ENCODE measurements at regions not wholly inside any gene's neighbourhood (a gene's known extent, or its start where the extent isn't known, plus 50 kb on each side); places are given as distances from the start of the nearest gene placed in this dataset.

DNA sequence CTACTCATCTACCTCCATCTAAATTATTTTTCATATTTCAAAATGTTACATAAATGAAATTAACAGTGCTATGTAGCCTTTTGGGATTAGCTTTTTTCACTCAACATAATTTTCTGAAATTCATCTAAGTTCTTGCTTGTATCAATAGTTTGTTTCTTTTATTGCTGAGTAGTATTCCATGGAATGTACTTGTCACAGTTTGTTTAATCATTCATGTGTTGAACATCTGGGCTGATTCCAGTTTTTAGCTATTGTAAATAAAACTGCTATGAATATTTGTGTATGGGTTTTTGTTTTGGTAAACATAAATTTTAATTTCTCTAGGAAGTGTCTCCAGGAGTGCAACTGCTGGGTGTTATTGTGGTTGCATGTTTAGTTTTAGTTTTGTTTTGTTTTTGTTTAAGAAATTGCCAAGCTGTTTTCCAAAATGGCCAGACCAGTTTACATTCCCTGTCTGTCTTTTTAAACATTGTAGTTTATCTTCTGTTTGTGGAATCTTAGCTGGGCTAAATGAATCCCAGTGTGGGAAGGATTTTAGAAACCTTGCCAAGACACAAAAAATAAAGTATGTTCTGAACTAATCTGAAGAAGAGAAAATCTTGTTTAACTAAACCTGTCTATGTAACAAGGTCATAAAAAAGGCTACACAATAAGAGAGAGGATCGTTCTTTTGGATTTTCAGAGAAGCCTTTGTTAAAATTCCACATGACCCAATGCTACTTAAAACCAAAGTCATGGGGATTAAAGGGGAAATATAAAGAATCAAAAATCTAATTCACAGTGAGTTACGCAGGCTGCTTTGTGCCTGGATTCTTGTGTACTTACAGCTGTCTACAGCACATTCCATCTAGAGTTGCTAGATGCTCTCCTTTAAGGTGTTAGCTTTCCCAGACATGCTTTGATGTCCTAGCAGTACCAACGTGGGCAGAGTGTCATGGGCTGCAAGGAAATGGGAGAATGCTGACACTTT is 129.2 kb upstream of the SUCLG2 start:
- ATAC-seq (no peak), DNase-seq (no peak)
- TF ChIP-seq, protein P1, sequence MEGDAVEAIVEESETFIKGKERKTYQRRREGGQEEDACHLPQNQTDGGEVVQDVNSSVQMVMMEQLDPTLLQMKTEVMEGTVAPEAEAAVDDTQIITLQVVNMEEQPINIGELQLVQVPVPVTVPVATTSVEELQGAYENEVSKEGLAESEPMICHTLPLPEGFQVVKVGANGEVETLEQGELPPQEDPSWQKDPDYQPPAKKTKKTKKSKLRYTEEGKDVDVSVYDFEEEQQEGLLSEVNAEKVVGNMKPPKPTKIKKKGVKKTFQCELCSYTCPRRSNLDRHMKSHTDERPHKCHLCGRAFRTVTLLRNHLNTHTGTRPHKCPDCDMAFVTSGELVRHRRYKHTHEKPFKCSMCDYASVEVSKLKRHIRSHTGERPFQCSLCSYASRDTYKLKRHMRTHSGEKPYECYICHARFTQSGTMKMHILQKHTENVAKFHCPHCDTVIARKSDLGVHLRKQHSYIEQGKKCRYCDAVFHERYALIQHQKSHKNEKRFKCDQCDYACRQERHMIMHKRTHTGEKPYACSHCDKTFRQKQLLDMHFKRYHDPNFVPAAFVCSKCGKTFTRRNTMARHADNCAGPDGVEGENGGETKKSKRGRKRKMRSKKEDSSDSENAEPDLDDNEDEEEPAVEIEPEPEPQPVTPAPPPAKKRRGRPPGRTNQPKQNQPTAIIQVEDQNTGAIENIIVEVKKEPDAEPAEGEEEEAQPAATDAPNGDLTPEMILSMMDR (IDR thresholded peaks at IDR 0.05): no peak
- intact Hi-C loops (cut with DNase I): loop anchor here in 1 of 2 donors (10.0 kb wide), 1 partner anchor 399 kb away; no protein-coding TSS in a partner anchor
- H3K27me3 ChIP-seq (ENCODE audit: insufficient read depth in 3 of 3, low read length in 2 of 3): no peaks in the 10 kb centered on the region
- H3K4me3 ChIP-seq: no peak overlapping the region
- WGBS, 3 donors: 31 to 37% (median 34%) methylated on average over 3 of the region's 3 CpGs
- H3K9me3 ChIP-seq: no peaks in the 10 kb centered on the region
- no peaks in the 10 kb centered on the region for H3K4me1 ChIP-seq
- no peaks in the 10 kb centered on the region for H3K36me3 ChIP-seq (ENCODE audit: insufficient read depth in 1 of 2, low read depth in 1 of 2)
- H3K27ac ChIP-seq: no peak overlapping the region

DNA sequence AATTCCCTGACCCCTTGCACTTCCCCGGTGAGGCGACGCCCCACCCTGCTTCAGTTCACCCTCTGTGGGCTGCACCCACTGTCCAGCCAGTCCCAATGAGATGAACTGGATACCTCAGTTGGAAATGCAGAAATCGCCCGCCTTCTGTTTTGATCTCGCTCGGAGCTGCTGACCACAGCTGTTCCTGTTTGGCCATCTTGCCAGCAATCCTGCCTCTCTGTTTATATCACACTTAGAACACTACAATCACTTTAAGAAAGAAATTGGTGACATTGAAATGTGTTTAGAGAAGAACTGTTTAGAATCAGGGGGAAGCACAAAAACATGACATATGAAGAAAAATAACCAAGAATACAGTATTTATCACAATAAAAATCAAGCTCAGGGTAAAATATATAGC is 127.5 kb upstream of the SUCLG2 start:
- WGBS, 3 donors: 59 to 82% (median 77%) methylated on average over 7 of the region's 7 CpGs
- no peak overlapping the region for H3K27ac ChIP-seq
- TF ChIP-seq, protein P1 (IDR thresholded peaks at IDR 0.05): no peak
- no peak overlapping the region for H3K4me3 ChIP-seq
- no peaks in the 10 kb centered on the region for H3K9me3 ChIP-seq
- H3K27me3 ChIP-seq (ENCODE audit: insufficient read depth in 3 of 3, low read length in 2 of 3): no peaks in the 10 kb centered on the region
- intact Hi-C loops (cut with DNase I): loop anchor here in 1 of 2 donors (10.0 kb wide), 1 partner anchor 397 kb away; no protein-coding TSS in a partner anchor
- H3K4me1 ChIP-seq: no peaks in the 10 kb centered on the region
- ATAC-seq (no peak), DNase-seq (no peak)
- no peaks in the 10 kb centered on the region for H3K36me3 ChIP-seq (ENCODE audit: insufficient read depth in 1 of 2, low read depth in 1 of 2)

DNA sequence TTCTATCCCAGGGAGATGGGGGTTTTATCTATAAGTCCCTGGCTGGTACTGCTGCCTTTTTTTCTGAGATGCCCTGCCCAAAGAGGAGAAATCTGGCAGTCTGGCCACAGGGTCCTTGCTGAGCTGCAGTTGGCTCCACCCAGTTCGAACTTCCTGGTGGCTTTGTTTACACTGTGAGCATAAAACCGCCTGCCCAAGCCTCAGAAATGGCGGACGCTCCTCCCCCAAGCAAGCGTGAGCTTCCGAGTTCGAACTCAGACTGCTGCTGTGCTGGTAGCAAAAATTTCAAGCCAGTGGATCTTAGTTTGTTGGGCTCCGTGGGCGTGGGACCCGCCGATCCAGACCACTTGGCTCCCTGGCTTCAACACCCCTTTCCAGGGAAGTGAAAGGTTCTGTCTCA is 126.8 kb upstream of the SUCLG2 start:
- WGBS, 3 donors: 92 to 96% (median 95%) methylated on average over 11 of the region's 11 CpGs
- TF ChIP-seq, protein P1 (IDR thresholded peaks at IDR 0.05): no peak
- intact Hi-C loops (cut with DNase I): loop anchor here in 1 of 2 donors (10.0 kb wide), 1 partner anchor 396 kb away; no protein-coding TSS in a partner anchor
- no peak overlapping the region for H3K4me3 ChIP-seq
- H3K27ac ChIP-seq: no peak overlapping the region
- H3K27me3 ChIP-seq (ENCODE audit: insufficient read depth in 3 of 3, low read length in 2 of 3): no peaks in the 10 kb centered on the region
- DNase-seq (no peak), ATAC-seq (no peak)
- H3K4me1 ChIP-seq: no peaks in the 10 kb centered on the region
- no peaks in the 10 kb centered on the region for H3K36me3 ChIP-seq (ENCODE audit: insufficient read depth in 1 of 2, low read depth in 1 of 2)
- H3K9me3 ChIP-seq: no peaks in the 10 kb centered on the region

DNA sequence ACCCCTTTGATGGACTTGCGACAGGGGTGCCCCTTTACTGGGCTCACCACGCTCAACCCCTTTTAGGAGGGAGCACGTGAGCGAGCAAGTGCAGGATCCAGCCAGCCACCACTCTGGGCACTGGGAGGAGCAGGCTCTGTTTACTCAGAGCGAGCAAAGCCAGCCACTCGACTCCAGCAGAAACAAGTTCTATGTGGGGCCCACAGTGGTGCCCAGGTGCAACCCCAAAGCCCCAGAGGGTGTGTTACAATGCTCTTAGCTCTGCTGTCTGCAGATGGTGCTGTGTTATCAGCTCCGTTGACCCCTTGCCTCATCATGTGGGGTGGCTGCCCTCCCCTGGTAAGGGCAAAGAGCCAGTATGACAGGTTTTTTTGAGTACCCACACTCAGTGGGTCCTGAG is 120.3 kb upstream of the SUCLG2 start:
- TF ChIP-seq, protein P1 (IDR thresholded peaks at IDR 0.05): no peak
- H3K27me3 ChIP-seq (ENCODE audit: insufficient read depth in 3 of 3, low read length in 2 of 3): no peaks in the 10 kb centered on the region
- no peak overlapping the region for H3K27ac ChIP-seq
- peaks cover 3% of the 10 kb centered on the region for H3K9me3 ChIP-seq
- ATAC-seq: no peak
- H3K4me3 ChIP-seq: no peak overlapping the region
- H3K36me3 ChIP-seq (ENCODE audit: insufficient read depth in 1 of 2, low read depth in 1 of 2): no peaks in the 10 kb centered on the region
- H3K4me1 ChIP-seq: no peaks in the 10 kb centered on the region
- no peak for DNase-seq
- WGBS, 3 donors: 86 to 90% (median 89%) methylated on average over 7 of the region's 7 CpGs
- intact Hi-C loops (cut with DNase I): no loop called here
